H9 (cell line): ENCODE measurements at regions not wholly inside any gene's neighbourhood (a gene's known extent, or its start where the extent isn't known, plus 50 kb on each side); places are given as distances from the start of the nearest gene placed in this dataset.

ENCODE experiments used
- DNase-seq: peaks from one replicate; pipeline ENCODE4 v3.0.0-alpha.2; 2017
- H2AFZ ChIP-seq: one replicate; pipeline ENCODE4 v1.6.1; 2013; ENCODE audit warnings: mild to moderate bottlenecking, low read length, control low read depth, moderate library complexity
- H2AK5ac ChIP-seq: 2 replicates; pipeline ENCODE4 v1.6.1; 2013; ENCODE audit warnings: low read length, control low read depth, mixed read lengths; ENCODE audit not compliant: insufficient read length
- H2BK120ac ChIP-seq: one replicate; pipeline ENCODE4 v1.6.1; 2013; ENCODE audit warnings: low read depth, mild to moderate bottlenecking, low read length, control low read depth, inconsistent platforms; ENCODE audit not compliant: poor library complexity, severe bottlenecking
- H2BK12ac ChIP-seq: 2 replicates; pipeline ENCODE4 v1.6.1; 2013; ENCODE audit warnings: low read length, control low read depth, mixed read lengths, low read depth; ENCODE audit not compliant: insufficient read length
- H2BK15ac ChIP-seq: 2 replicates; pipeline ENCODE4 v1.6.1; 2013; ENCODE audit warnings: low read depth, low read length, control low read depth
- H2BK20ac ChIP-seq: one replicate; pipeline ENCODE4 v1.6.1; 2013; ENCODE audit warnings: low read depth, mild to moderate bottlenecking, low read length, control low read depth, inconsistent platforms; ENCODE audit not compliant: poor library complexity, severe bottlenecking
- H2BK5ac ChIP-seq: 2 replicates; pipeline ENCODE4 v1.6.1; 2013; ENCODE audit warnings: low read length, control low read depth, mixed read lengths; ENCODE audit not compliant: insufficient read length
- H3K14ac ChIP-seq: 2 replicates; pipeline ENCODE4 v1.6.1; 2013; ENCODE audit warnings: low read length, control low read depth; ENCODE audit not compliant: insufficient read depth
- H3K18ac ChIP-seq: 2 replicates; pipeline ENCODE4 v1.6.1; 2013; ENCODE audit warnings: low read depth, mild to moderate bottlenecking, mixed read lengths, low read length, control low read depth; ENCODE audit not compliant: insufficient read length
- H3K23ac ChIP-seq: 2 replicates; pipeline ENCODE4 v1.6.1; 2013; ENCODE audit warnings: low read length, control low read depth, mixed read lengths, low read depth; ENCODE audit not compliant: insufficient read length
- H3K23me2 ChIP-seq: 2 replicates; pipeline ENCODE4 v1.6.1; 2013; ENCODE audit warnings: low read depth, mild to moderate bottlenecking, mixed read lengths, low read length, control low read depth; ENCODE audit not compliant: insufficient read length, poor library complexity, severe bottlenecking
- H3K27ac ChIP-seq: 2 replicates; pipeline ENCODE4 v1.5.1; 2013; ENCODE audit warnings: low read length, control low read depth, mixed read lengths, low read depth; ENCODE audit not compliant: insufficient read length
- H3K27me3 ChIP-seq: 2 replicates; pipeline ENCODE4 v1.6.1; 2013; ENCODE audit warnings: low read length, control low read depth, inconsistent platforms; ENCODE audit not compliant: insufficient read depth
- H3K4ac ChIP-seq: 2 replicates; pipeline ENCODE4 v1.6.1; 2013; ENCODE audit warnings: low read depth, mild to moderate bottlenecking, control low read depth, inconsistent platforms, low read length, moderate library complexity
- H3K4me1 ChIP-seq: 2 replicates; pipeline ENCODE4 v1.6.1; 2013; ENCODE audit warnings: low read length, control low read depth, inconsistent platforms; ENCODE audit not compliant: insufficient read depth
- H3K4me2 ChIP-seq: 2 replicates; pipeline ENCODE4 v1.6.1; 2013; ENCODE audit warnings: low read length, control low read depth, mixed read lengths; ENCODE audit not compliant: insufficient read length, insufficient read depth
- H3K56ac ChIP-seq: 2 replicates; pipeline ENCODE4 v1.6.1; 2013; ENCODE audit warnings: low read depth, mild to moderate bottlenecking, mixed read lengths, low read length, control low read depth; ENCODE audit not compliant: insufficient read length
- H3K79me1 ChIP-seq: 2 replicates; pipeline ENCODE4 v1.6.1; 2013; ENCODE audit warnings: low read depth, mild to moderate bottlenecking, moderate library complexity, low read length, control low read depth, inconsistent platforms; ENCODE audit not compliant: insufficient read depth, poor library complexity, severe bottlenecking
- H3K79me2 ChIP-seq: 2 replicates; pipeline ENCODE4 v1.6.1; 2013; ENCODE audit warnings: low read length, control low read depth, inconsistent platforms; ENCODE audit not compliant: insufficient read depth
- H3K9ac ChIP-seq: 2 replicates; pipeline ENCODE4 v1.6.1; 2013; ENCODE audit warnings: low read length, control low read depth, mixed read lengths; ENCODE audit not compliant: insufficient read length; ENCODE audit errors: extremely low read depth
- H3K9me3 ChIP-seq: one replicate; pipeline ENCODE4 v1.6.1; 2013; ENCODE audit warnings: low read depth, low read length, inconsistent platforms; ENCODE audit not compliant: control insufficient read depth
- H3T11ph ChIP-seq: one replicate; pipeline ENCODE4 v1.6.1; 2013; ENCODE audit warnings: mild to moderate bottlenecking, low read length, control low read depth, inconsistent platforms
- H4K20me1 ChIP-seq: one replicate; pipeline ENCODE4 v1.6.1; 2013; ENCODE audit not compliant: control insufficient read depth, insufficient read length, insufficient read depth
- H4K5ac ChIP-seq: 2 replicates; pipeline ENCODE4 v1.6.1; 2013; ENCODE audit warnings: low read depth, mild to moderate bottlenecking, mixed read lengths, low read length, control low read depth; ENCODE audit not compliant: insufficient read length
- H4K8ac ChIP-seq: replicated peaks from 2 replicates; pipeline ENCODE4 v1.6.1; 2013; ENCODE audit warnings: low read length, control low read depth, mixed read lengths, low read depth; ENCODE audit not compliant: insufficient read length
- H4K91ac ChIP-seq: 2 replicates; pipeline ENCODE4 v1.6.1; 2013; ENCODE audit warnings: low read depth, mild to moderate bottlenecking, moderate library complexity, mixed read lengths, low read length, control low read depth; ENCODE audit not compliant: insufficient read length
- H3K27ac Mint-ChIP-seq, 3 experiments: 2 replicates in 2 of 3; 3 replicates in 1 of 3; pipeline ENCODE4 v1.8.0; 2020 to 2021; ENCODE audit warnings: mixed read lengths in 3 of 3, mild to moderate bottlenecking in 1 of 3, moderate library complexity in 1 of 3
- H3K27me3 Mint-ChIP-seq: 2 replicates; pipeline ENCODE4 v1.8.0; 2021; ENCODE audit warnings: low read depth, mild to moderate bottlenecking, moderate library complexity, mixed read lengths
- H3K36me3 Mint-ChIP-seq, 3 experiments: 2 replicates in 2 of 3; 3 replicates in 1 of 3; pipeline ENCODE4 v1.8.0; 2020 to 2021; ENCODE audit warnings: low read depth in 3 of 3, mixed read lengths in 3 of 3; ENCODE audit not compliant: insufficient read depth in 1 of 3
- H3K4me1 Mint-ChIP-seq, 2 experiments: 2 replicates each; pipeline ENCODE4 v1.8.0; 2020; ENCODE audit warnings: mixed read lengths in 2 of 2
- H3K4me3 Mint-ChIP-seq, 2 experiments: 2 replicates in 1 of 2; 3 replicates in 1 of 2; pipeline ENCODE4 v1.8.0; 2020 to 2021; ENCODE audit warnings: mild to moderate bottlenecking in 2 of 2, mixed read lengths in 2 of 2, moderate library complexity in 1 of 2
- H3K9me3 Mint-ChIP-seq, 2 experiments: 2 replicates in 1 of 2; 3 replicates in 1 of 2; pipeline ENCODE4 v1.8.0; 2020; ENCODE audit warnings: mild to moderate bottlenecking in 2 of 2, mixed read lengths in 2 of 2, moderate library complexity in 1 of 2
- CTCF ChIP-seq: fragments of 200-600 bp; sonication (generic); conservative IDR thresholded peaks from 3 replicates; pipeline ENCODE4 v1.8.0; 2021; ENCODE audit warnings: antibody characterized with exemption, mild to moderate bottlenecking
- WGBS: extraction: QIAGEN DNeasy Blood & Tissue Kit; methylation state at CpG from one replicate; pipeline ENCODE4 v1.1.7; 2013; ENCODE audit warnings: missing lambda C conversion rate, low lambda C conversion rate, mixed read lengths; ENCODE audit not compliant: insufficient read length; ENCODE audit errors: extremely low coverage; 5-methylcytosine and 5-hydroxymethylcytosine counted together

DNA sequence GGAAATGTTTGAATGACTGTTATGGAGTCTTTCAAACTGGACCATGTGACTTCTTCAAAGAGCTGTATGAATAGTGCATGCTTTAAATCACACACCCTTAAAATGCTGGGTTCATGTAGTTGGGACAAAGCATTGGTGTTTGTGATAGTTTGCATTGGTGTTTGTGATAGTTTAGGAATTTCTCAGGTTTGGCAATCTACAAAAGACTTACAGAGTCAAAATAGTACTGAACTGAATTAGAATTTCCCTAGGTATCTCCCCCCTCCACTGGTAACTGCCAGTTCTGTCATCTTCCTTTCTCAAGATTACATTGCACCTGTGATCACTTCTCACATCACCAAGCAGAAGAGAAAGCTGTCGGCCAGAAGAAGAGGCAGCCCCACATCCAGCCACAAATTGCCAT, 261.1 kb downstream of the GATA3 start:
- no peaks in the 10 kb centered on the region for H3K36me3 Mint-ChIP-seq
- no peak overlapping the region for H2BK20ac ChIP-seq
- no peak overlapping the region for H3K4ac ChIP-seq
- no peak overlapping the region for H3K4me2 ChIP-seq
- no peak for TF ChIP-seq CTCF
- H3K27ac Mint-ChIP-seq: no peak overlapping the region
- H2BK12ac ChIP-seq: no peak overlapping the region
- no peak overlapping the region for H3K27ac ChIP-seq
- no peaks in the 10 kb centered on the region for H3K9me3 Mint-ChIP-seq
- no peak overlapping the region for H3K14ac ChIP-seq
- no peaks in the 10 kb centered on the region for H3K9me3 ChIP-seq
- H3K4me1 ChIP-seq: no peaks in the 10 kb centered on the region
- no peaks in the 10 kb centered on the region for H3K27me3 ChIP-seq
- H3K18ac ChIP-seq: no peak overlapping the region
- H3K23me2 ChIP-seq: peaks cover 2% of the 10 kb centered on the region
- no peak overlapping the region for H4K5ac ChIP-seq
- no peaks in the 10 kb centered on the region for H4K20me1 ChIP-seq
- DNase-seq: no peak
- no peaks in the 10 kb centered on the region for H3K79me2 ChIP-seq
- H2BK5ac ChIP-seq: no peak overlapping the region
- no peak overlapping the region for H3K23ac ChIP-seq
- H3K4me1 Mint-ChIP-seq: peaks cover 0 to 3% of the 10 kb centered on the region in 2 experiments; a peak in 2 of 4 replicates
- H2BK120ac ChIP-seq: no peak overlapping the region
- no peak overlapping the region for H2AK5ac ChIP-seq
- no peak overlapping the region for H4K8ac ChIP-seq
- H3T11ph ChIP-seq: no peak overlapping the region
- no peak overlapping the region for H3K9ac ChIP-seq
- no peak overlapping the region for H2AFZ ChIP-seq
- H3K4me3 Mint-ChIP-seq: no peak overlapping the region
- no peak overlapping the region for H4K91ac ChIP-seq
- H3K79me1 ChIP-seq: no peaks in the 10 kb centered on the region
- no peak overlapping the region for H2BK15ac ChIP-seq
- H3K27me3 Mint-ChIP-seq: peaks cover 10% of the 10 kb centered on the region
- WGBS: no CpG with 5 or more reads among the region's 1 CpG
- H3K56ac ChIP-seq: no peak overlapping the region
